ENCODE measurements at regions not wholly inside any gene's neighbourhood (a gene's known extent, or its start where the extent isn't known, plus 50 kb on each side); places are given as distances from the start of the nearest gene placed in this dataset.
"Not testable (repeated sequence)": the region's sequence is repeated elsewhere in the genome, so short reads cannot be mapped to it uniquely, and the experiment has no call there.

- no peak for DNase-seq (ENCODE audit: low spot score)
These were observed 287.7 kb downstream of the BMP4 start for GRCh38 chr14:53668897-53669296.

- DNase-seq (ENCODE audit: low spot score) = peak; percentile 7
These were observed 292.9 kb downstream of the BMP4 start for GRCh38 chr14:53663709-53664108.

- DNase-seq (ENCODE audit: low spot score) = no peak
These were observed 301.4 kb downstream of the BMP4 start for GRCh38 chr14:53655080-53655785.

GRCh38 chr14:53652068-53652467 is 304.6 kb downstream of the BMP4 start:
- DNase-seq (ENCODE audit: low spot score) = no peak

- no peak for DNase-seq (ENCODE audit: low spot score)
These were observed 305.4 kb downstream of the BMP4 start for GRCh38 chr14:53651096-53651740.

- DNase-seq (ENCODE audit: low spot score) = no peak
These were observed 309.7 kb downstream of the BMP4 start for GRCh38 chr14:53646925-53647324.

- DNase-seq (ENCODE audit: low spot score) = no peak
These were observed 315.9 kb downstream of the BMP4 start for GRCh38 chr14:53640695-53641094.

- no peak for DNase-seq (ENCODE audit: low spot score)
These were observed 317.7 kb downstream of the BMP4 start for GRCh38 chr14:53638966-53639365.

- DNase-seq (ENCODE audit: low spot score) = no peak
These were observed 321.8 kb downstream of the BMP4 start for GRCh38 chr14:53634793-53635192.

- no peak for DNase-seq (ENCODE audit: low spot score)
These were observed 326.3 kb downstream of the BMP4 start for GRCh38 chr14:53630336-53630735.

GRCh38 chr14:53628732-53629430 is 327.7 kb downstream of the BMP4 start:
- DNase-seq (ENCODE audit: low spot score) = no peak

GRCh38 chr14:53628261-53628660 is 328.4 kb downstream of the BMP4 start:
- DNase-seq (ENCODE audit: low spot score) = no peak

- no peak for DNase-seq (ENCODE audit: low spot score)
These were observed 329.9 kb downstream of the BMP4 start for GRCh38 chr14:53626761-53627160.

GRCh38 chr14:53622447-53622846 is 334.2 kb downstream of the BMP4 start:
- DNase-seq (ENCODE audit: low spot score) = no peak

GRCh38 chr14:53621921-53622320 is 334.7 kb downstream of the BMP4 start:
- no peak for DNase-seq (ENCODE audit: low spot score)

GRCh38 chr14:53621433-53621832 is 335.2 kb downstream of the BMP4 start:
- no peak for DNase-seq (ENCODE audit: low spot score)

GRCh38 chr14:53620890-53621289 is 335.7 kb downstream of the BMP4 start:
- no peak for DNase-seq (ENCODE audit: low spot score)

- DNase-seq (ENCODE audit: low spot score) = peak; percentile 37
These were observed 336.3 kb downstream of the BMP4 start for GRCh38 chr14:53620317-53620716.

- DNase-seq (ENCODE audit: low spot score) = peak; percentile 73
These were observed 336.9 kb downstream of the BMP4 start for GRCh38 chr14:53619691-53620231.

GRCh38 chr14:53616536-53616935 is 340.1 kb downstream of the BMP4 start:
- DNase-seq (ENCODE audit: low spot score) = not testable (repeated sequence)

GRCh38 chr14:53615252-53615651 is 341.4 kb downstream of the BMP4 start:
- DNase-seq (ENCODE audit: low spot score) = no peak

- DNase-seq (ENCODE audit: low spot score) = no peak
These were observed 343.0 kb downstream of the BMP4 start for GRCh38 chr14:53613404-53614253.
